IgD-negative memory B cell (primary cell): ENCODE measurements at regions not wholly inside any gene's neighbourhood (a gene's known extent, or its start where the extent isn't known, plus 50 kb on each side); places are given as distances from the start of the nearest gene placed in this dataset.
A peak's percentile ranks its signal among the peaks of the same experiment; 100 is the strongest.

Experiments used
- H3K27ac Mint-ChIP-seq, 3 donors: one replicate each; pipeline ENCODE4 v1.8.0; 2020 to 2022; ENCODE audit warnings: mild to moderate bottlenecking in 3 of 3, mixed read lengths in 3 of 3, moderate library complexity in 1 of 3
- H3K27me3 Mint-ChIP-seq: one replicate; pipeline ENCODE4 v1.8.0; 2021; ENCODE audit warnings: mixed read lengths
- H3K36me3 Mint-ChIP-seq: one replicate; pipeline ENCODE4 v1.8.0; 2020; ENCODE audit warnings: mild to moderate bottlenecking, mixed read lengths
- H3K4me1 Mint-ChIP-seq, 3 donors: one replicate each; pipeline ENCODE4 v1.8.0; 2020 to 2022; ENCODE audit warnings: mixed read lengths in 3 of 3, mild to moderate bottlenecking in 1 of 3
- H3K4me3 Mint-ChIP-seq, 4 donors: one replicate each; pipeline ENCODE4 v1.8.0; 2020 to 2022; ENCODE audit warnings: mild to moderate bottlenecking in 4 of 4, mixed read lengths in 4 of 4, moderate library complexity in 3 of 4
- H3K9me3 Mint-ChIP-seq, 3 donors: one replicate each; pipeline ENCODE4 v1.8.0; 2020 to 2021; ENCODE audit warnings: mixed read lengths in 3 of 3, mild to moderate bottlenecking in 1 of 3

GRCh38 chr15:95377258-95377852 lies 953.1 kb upstream of the NR2F2 start:
- no peak overlapping the region for H3K27ac Mint-ChIP-seq
- no peaks in the 10 kb centered on the region for H3K4me1 Mint-ChIP-seq
- peaks cover 0 to 19% (median 3%) of the 10 kb centered on the region in 3 donors for H3K9me3 Mint-ChIP-seq
- H3K36me3 Mint-ChIP-seq, result no peaks in the 10 kb centered on the region
- no peaks in the 10 kb centered on the region for H3K27me3 Mint-ChIP-seq
- H3K4me3 Mint-ChIP-seq, result no peak overlapping the region

- H3K27me3 Mint-ChIP-seq, result no peaks in the 10 kb centered on the region
- peaks cover 1% of the 10 kb centered on the region for H3K36me3 Mint-ChIP-seq
- H3K9me3 Mint-ChIP-seq, result peaks cover 1 to 26% (median 2%) of the 10 kb centered on the region in 3 donors
- peak overlapping the region in 1 of 3 donors; percentile 46 for H3K27ac Mint-ChIP-seq
- H3K4me3 Mint-ChIP-seq, result no peak overlapping the region
- H3K4me1 Mint-ChIP-seq, result no peaks in the 10 kb centered on the region
Measured at GRCh38 chr15:95394186-95395067, 936.1 kb upstream of the NR2F2 start.

GRCh38 chr15:95400428-95400827 lies 930.1 kb upstream of the NR2F2 start:
- no peak overlapping the region for H3K4me3 Mint-ChIP-seq
- H3K4me1 Mint-ChIP-seq, result no peaks in the 10 kb centered on the region
- H3K27me3 Mint-ChIP-seq, result no peaks in the 10 kb centered on the region
- peaks cover 0 to 12% (median 0%) of the 10 kb centered on the region in 3 donors for H3K9me3 Mint-ChIP-seq
- no peaks in the 10 kb centered on the region for H3K36me3 Mint-ChIP-seq
- H3K27ac Mint-ChIP-seq, result no peak overlapping the region

- Mint-ChIP-seq H3K9me3 (peaks cover 0 to 8% (median 0%) of the 10 kb centered on the region in 3 donors), H3K36me3 (no peaks in the 10 kb centered on the region), H3K27ac (no peak overlapping the region), H3K4me1 (no peaks in the 10 kb centered on the region), H3K27me3 (no peaks in the 10 kb centered on the region), H3K4me3 (no peak overlapping the region)
Measured at GRCh38 chr15:95401587-95401986, 928.9 kb upstream of the NR2F2 start.

- no peaks in the 10 kb centered on the region for H3K27me3 Mint-ChIP-seq
- H3K36me3 Mint-ChIP-seq, result no peaks in the 10 kb centered on the region
- H3K4me1 Mint-ChIP-seq, result no peaks in the 10 kb centered on the region
- no peak overlapping the region for H3K4me3 Mint-ChIP-seq
- H3K9me3 Mint-ChIP-seq, result peaks cover 0 to 2% (median 0%) of the 10 kb centered on the region in 3 donors
- H3K27ac Mint-ChIP-seq, result no peak overlapping the region
Measured at GRCh38 chr15:95405447-95405846, 925.1 kb upstream of the NR2F2 start.

- Mint-ChIP-seq H3K4me3 (no peak overlapping the region), H3K27me3 (no peaks in the 10 kb centered on the region), H3K27ac (no peak overlapping the region), H3K4me1 (no peaks in the 10 kb centered on the region), H3K36me3 (no peaks in the 10 kb centered on the region), H3K9me3 (peaks cover 0 to 4% (median 2%) of the 10 kb centered on the region in 3 donors)
Measured at GRCh38 chr15:95407534-95407933, 923.0 kb upstream of the NR2F2 start.

GRCh38 chr15:95409211-95409610 lies 921.3 kb upstream of the NR2F2 start:
- Mint-ChIP-seq H3K36me3 (no peaks in the 10 kb centered on the region), H3K27ac (no peak overlapping the region), H3K4me1 (no peaks in the 10 kb centered on the region), H3K4me3 (no peak overlapping the region), H3K9me3 (peaks cover 0 to 4% (median 2%) of the 10 kb centered on the region in 3 donors), H3K27me3 (no peaks in the 10 kb centered on the region)

- Mint-ChIP-seq H3K4me3 (no peak overlapping the region), H3K27me3 (no peaks in the 10 kb centered on the region), H3K27ac (no peak overlapping the region), H3K9me3 (peaks cover 0 to 4% (median 2%) of the 10 kb centered on the region in 3 donors), H3K36me3 (no peaks in the 10 kb centered on the region), H3K4me1 (no peaks in the 10 kb centered on the region)
Measured at GRCh38 chr15:95409626-95410310, 920.7 kb upstream of the NR2F2 start.

GRCh38 chr15:95410757-95411156 lies 919.7 kb upstream of the NR2F2 start:
- Mint-ChIP-seq H3K4me1 (no peaks in the 10 kb centered on the region), H3K9me3 (peaks cover 0 to 4% (median 4%) of the 10 kb centered on the region in 3 donors), H3K27ac (no peak overlapping the region), H3K36me3 (no peaks in the 10 kb centered on the region), H3K4me3 (peak overlapping the region in 1 of 4 donors; percentile 39), H3K27me3 (no peaks in the 10 kb centered on the region)

GRCh38 chr15:95416576-95416975 lies 913.9 kb upstream of the NR2F2 start:
- Mint-ChIP-seq H3K4me1 (no peaks in the 10 kb centered on the region), H3K36me3 (no peaks in the 10 kb centered on the region)

GRCh38 chr15:95417761-95418160 lies 912.7 kb upstream of the NR2F2 start:
- Mint-ChIP-seq H3K36me3 (no peaks in the 10 kb centered on the region), H3K27ac (no peak overlapping the region), H3K9me3 (peaks cover 0 to 16% (median 4%) of the 10 kb centered on the region in 3 donors), H3K4me1 (no peaks in the 10 kb centered on the region), H3K27me3 (no peaks in the 10 kb centered on the region), H3K4me3 (no peak overlapping the region)

More at GRCh38 chr15:95416576-95416975, 913.9 kb upstream of the NR2F2 start:
- Mint-ChIP-seq H3K27me3 (no peaks in the 10 kb centered on the region), H3K4me3 (no peak overlapping the region), H3K27ac (no peak overlapping the region), H3K9me3 (peaks cover 0 to 8% (median 7%) of the 10 kb centered on the region in 3 donors)

GRCh38 chr15:95422255-95422654 lies 908.2 kb upstream of the NR2F2 start:
- Mint-ChIP-seq H3K4me1 (no peaks in the 10 kb centered on the region), H3K27ac (no peak overlapping the region), H3K36me3 (no peaks in the 10 kb centered on the region), H3K9me3 (peaks cover 4 to 19% (median 11%) of the 10 kb centered on the region in 3 donors), H3K4me3 (no peak overlapping the region), H3K27me3 (no peaks in the 10 kb centered on the region)

GRCh38 chr15:95425859-95426258 lies 904.6 kb upstream of the NR2F2 start:
- peaks cover 8 to 17% (median 16%) of the 10 kb centered on the region in 3 donors for H3K9me3 Mint-ChIP-seq
- H3K27ac Mint-ChIP-seq, result no peak overlapping the region
- H3K36me3 Mint-ChIP-seq, result no peaks in the 10 kb centered on the region

GRCh38 chr15:95429345-95429744 lies 901.2 kb upstream of the NR2F2 start:
- Mint-ChIP-seq H3K9me3 (peaks cover 1 to 19% (median 9%) of the 10 kb centered on the region in 3 donors), H3K36me3 (no peaks in the 10 kb centered on the region), H3K4me1 (no peaks in the 10 kb centered on the region), H3K4me3 (no peak overlapping the region), H3K27me3 (no peaks in the 10 kb centered on the region), H3K27ac (no peak overlapping the region)

More at GRCh38 chr15:95425859-95426258, 904.6 kb upstream of the NR2F2 start:
- no peaks in the 10 kb centered on the region for H3K4me1 Mint-ChIP-seq
- no peak overlapping the region for H3K4me3 Mint-ChIP-seq
- H3K27me3 Mint-ChIP-seq, result no peaks in the 10 kb centered on the region

- H3K9me3 Mint-ChIP-seq, result peaks cover 3 to 24% (median 10%) of the 10 kb centered on the region in 3 donors
- H3K27me3 Mint-ChIP-seq, result no peaks in the 10 kb centered on the region
- no peak overlapping the region for H3K4me3 Mint-ChIP-seq
- no peaks in the 10 kb centered on the region for H3K4me1 Mint-ChIP-seq
- H3K36me3 Mint-ChIP-seq, result no peaks in the 10 kb centered on the region
- H3K27ac Mint-ChIP-seq, result no peak overlapping the region
Measured at GRCh38 chr15:95431518-95431917, 899.0 kb upstream of the NR2F2 start.
